PC-9 (cell line): ENCODE measurements at regions not wholly inside any gene's neighbourhood (a gene's known extent, or its start where the extent isn't known, plus 50 kb on each side); places are given as distances from the start of the nearest gene placed in this dataset.

Experiments
- BruUV-seq: library from RNA; stranded (reverse); fragments of 400-500 nt; replicated peaks from 2 replicates; lab custom pipeline; 2021; lab: Mats Ljungman, UMichigan
- CTCF ChIA-PET: fragments of 300-600 bp; sonication (Branson Sonifier 250); formaldehyde crosslinking; loops from one replicate; lab custom pipeline; 2022; ENCODE audit warnings: antibody characterized with exemption; lab: Charles Lee
- POLR2A ChIA-PET: fragments of 300-600 bp; sonication (Branson Sonifier 250); formaldehyde crosslinking; loops from one replicate; lab custom pipeline; 2022; ENCODE audit warnings: antibody characterized with exemption; ENCODE audit not compliant: unreplicated experiment; lab: Charles Lee
- DNase-seq, 2 experiments: peaks; one replicate each; pipeline versions ENCODE4 v3.0.0 to v3.0.0-alpha.2; 2015 to 2022; ENCODE audit warnings: mixed read lengths in 1 of 2
- H2AFZ ChIP-seq: fragments of 200-600 bp; sonication (generic); 2 replicates; pipeline ENCODE4 v1.8.1; 2017; ENCODE audit warnings: antibody characterized with exemption
- H3F3A ChIP-seq: fragments of 200-600 bp; sonication (generic); 2 replicates; pipeline ENCODE4 v1.8.1; 2017; ENCODE audit warnings: antibody characterized with exemption, mild to moderate bottlenecking, low read depth; ENCODE audit not compliant: insufficient read depth
- H3K27ac ChIP-seq: fragments of 200-600 bp; sonication (generic); 2 replicates; pipeline ENCODE4 v1.6.1; 2016; ENCODE audit warnings: mixed run types
- H3K27me3 ChIP-seq: fragments of 200-600 bp; sonication (generic); 2 replicates; pipeline ENCODE4 v1.6.1; 2016; ENCODE audit warnings: low read depth, mixed run types; ENCODE audit not compliant: insufficient read depth
- H3K36me3 ChIP-seq: fragments of 200-600 bp; sonication (generic); 2 replicates; pipeline ENCODE4 v1.6.1; 2016; ENCODE audit warnings: low read depth, mixed run types
- H3K4me1 ChIP-seq: fragments of 200-600 bp; sonication (generic); replicated peaks from 2 replicates; pipeline ENCODE4 v1.6.1; 2016; ENCODE audit warnings: mixed run types; ENCODE audit not compliant: insufficient read depth
- H3K4me2 ChIP-seq: fragments of 200-600 bp; sonication (generic); 2 replicates; pipeline ENCODE4 v1.6.1; 2017; ENCODE audit warnings: mixed run types
- H3K4me3 ChIP-seq: fragments of 200-600 bp; sonication (generic); 2 replicates; pipeline ENCODE4 v1.6.1; 2016; ENCODE audit warnings: mixed run types
- H3K79me2 ChIP-seq: fragments of 200-600 bp; sonication (generic); 2 replicates; pipeline ENCODE4 v1.6.1; 2017; ENCODE audit warnings: low read depth, mixed run types
- H3K9me2 ChIP-seq: fragments of 200-600 bp; sonication (generic); 2 replicates; pipeline ENCODE4 v1.8.1; 2017; ENCODE audit warnings: mild to moderate bottlenecking; ENCODE audit not compliant: insufficient read depth
- H3K9me3 ChIP-seq: fragments of 200-600 bp; sonication (generic); 2 replicates; pipeline ENCODE4 v1.8.1; 2016; ENCODE audit warnings: low read depth; ENCODE audit not compliant: insufficient read depth
- H4K20me1 ChIP-seq: fragments of 200-600 bp; sonication (generic); 2 replicates; pipeline ENCODE4 v1.8.1; 2017; ENCODE audit not compliant: insufficient read depth
- CTCF ChIP-seq: fragments of 200-600 bp; sonication (generic); conservative IDR thresholded peaks from 2 replicates; pipeline ENCODE4 v1.6.1; 2017; ENCODE audit warnings: mixed run types, antibody characterized with exemption, mild to moderate bottlenecking, moderate library complexity
- EZH2 ChIP-seq: fragments of 200-600 bp; sonication (generic); IDR thresholded peaks from 2 replicates; pipeline ENCODE4 v1.8.0; 2017; ENCODE audit warnings: antibody characterized with exemption, low read depth
- intact Hi-C: fragments of 100-400 bp; cut with micrococcal nuclease; formaldehyde crosslinking; loops from one replicate; pipeline ENCODE4 v1.10.0; 2022; ENCODE audit not compliant: unreplicated experiment

- Histone ChIP-seq H3K36me3 (no peaks in the 10 kb centered on the region), H3K79me2 (no peaks in the 10 kb centered on the region), H3K9me2 (no peaks in the 10 kb centered on the region), H3K27me3 (no peaks in the 10 kb centered on the region), H2AFZ (no peak overlapping the region), H3F3A (no peaks in the 10 kb centered on the region), H3K9me3 (no peaks in the 10 kb centered on the region), H4K20me1 (no peaks in the 10 kb centered on the region), H3K4me3 (no peak overlapping the region), H3K4me2 (no peak overlapping the region), H3K4me1 (no peaks in the 10 kb centered on the region), H3K27ac (no peak overlapping the region)
- CTCF ChIA-PET = no interaction called here
- TF ChIP-seq EZH2 (no peak), CTCF (no peak)
- intact Hi-C loops = no loop called here
- POLR2A ChIA-PET = no interaction called here
- no peak for DNase-seq
- BruUV-seq = no TSS peak
Observed at GRCh38 chr4:20496068-20496467, 204.2 kb upstream of the PACRGL start.

GRCh38 chr4:20504146-20504545 is 196.1 kb upstream of the PACRGL start:
- intact Hi-C loops = no loop called here
- Histone ChIP-seq H3K4me2 (no peak overlapping the region), H3K9me3 (no peaks in the 10 kb centered on the region), H3K27me3 (no peaks in the 10 kb centered on the region), H3K4me1 (no peaks in the 10 kb centered on the region), H3K9me2 (no peaks in the 10 kb centered on the region), H2AFZ (no peak overlapping the region), H3K27ac (no peak overlapping the region), H3K79me2 (no peaks in the 10 kb centered on the region), H3K36me3 (no peaks in the 10 kb centered on the region), H3F3A (no peaks in the 10 kb centered on the region), H3K4me3 (no peak overlapping the region), H4K20me1 (no peaks in the 10 kb centered on the region)
- no TSS peak for BruUV-seq
- DNase-seq = no peak
- POLR2A ChIA-PET = no interaction called here
- CTCF ChIA-PET = no interaction called here
- TF ChIP-seq CTCF = no peak
- TF ChIP-seq EZH2 = no peak

GRCh38 chr4:20505927-20506326 is 194.3 kb upstream of the PACRGL start:
- Histone ChIP-seq H2AFZ (no peak overlapping the region), H3K9me2 (no peaks in the 10 kb centered on the region), H3K4me2 (no peak overlapping the region), H3K27me3 (no peaks in the 10 kb centered on the region), H3K9me3 (no peaks in the 10 kb centered on the region), H3K79me2 (no peaks in the 10 kb centered on the region), H3F3A (no peaks in the 10 kb centered on the region), H3K27ac (no peak overlapping the region), H3K4me3 (no peak overlapping the region), H4K20me1 (no peaks in the 10 kb centered on the region), H3K36me3 (no peaks in the 10 kb centered on the region), H3K4me1 (no peaks in the 10 kb centered on the region)
- no TSS peak for BruUV-seq
- ChIA-PET POLR2A (no interaction called here), CTCF (no interaction called here)
- no peak for TF ChIP-seq EZH2
- TF ChIP-seq CTCF = no peak
- intact Hi-C loops = no loop called here
- no peak for DNase-seq
